ENCODE measurements at regions not wholly inside any gene's neighbourhood (a gene's known extent, or its start where the extent isn't known, plus 50 kb on each side); places are given as distances from the start of the nearest gene placed in this dataset.

DNA sequence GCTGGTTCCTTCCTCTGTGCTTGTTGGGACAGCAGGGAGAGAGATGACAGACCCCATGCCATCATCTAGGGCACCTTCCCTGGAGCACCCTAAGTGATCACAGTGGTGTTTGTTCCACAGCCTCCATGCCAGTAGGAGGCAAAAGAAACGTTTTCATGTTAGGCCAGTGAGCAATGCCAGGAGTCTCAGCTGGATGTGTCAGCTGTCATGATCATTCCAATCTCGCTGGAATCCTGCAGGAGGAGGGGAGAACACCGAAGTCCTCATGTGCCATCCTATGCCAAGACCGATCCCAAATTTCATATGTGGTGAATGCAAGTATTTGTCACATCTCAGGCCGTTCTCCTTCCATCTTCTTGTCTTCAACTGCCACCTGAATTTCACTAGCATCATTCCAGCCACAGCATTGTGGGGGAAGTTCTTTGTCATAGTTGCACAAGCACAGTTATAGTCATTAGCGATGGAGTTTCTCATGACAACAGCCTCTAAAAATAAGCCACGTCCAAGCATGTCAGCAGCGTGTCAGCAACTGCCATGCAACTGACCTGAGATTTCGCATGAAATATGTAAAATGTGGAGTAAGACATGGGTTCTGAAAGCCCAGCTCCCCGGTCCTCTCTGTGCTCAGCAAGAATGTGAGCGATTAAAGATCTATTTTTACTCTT is 97.2 kb upstream of the DNAH5 start:
- TF ChIP-seq, protein P1, sequence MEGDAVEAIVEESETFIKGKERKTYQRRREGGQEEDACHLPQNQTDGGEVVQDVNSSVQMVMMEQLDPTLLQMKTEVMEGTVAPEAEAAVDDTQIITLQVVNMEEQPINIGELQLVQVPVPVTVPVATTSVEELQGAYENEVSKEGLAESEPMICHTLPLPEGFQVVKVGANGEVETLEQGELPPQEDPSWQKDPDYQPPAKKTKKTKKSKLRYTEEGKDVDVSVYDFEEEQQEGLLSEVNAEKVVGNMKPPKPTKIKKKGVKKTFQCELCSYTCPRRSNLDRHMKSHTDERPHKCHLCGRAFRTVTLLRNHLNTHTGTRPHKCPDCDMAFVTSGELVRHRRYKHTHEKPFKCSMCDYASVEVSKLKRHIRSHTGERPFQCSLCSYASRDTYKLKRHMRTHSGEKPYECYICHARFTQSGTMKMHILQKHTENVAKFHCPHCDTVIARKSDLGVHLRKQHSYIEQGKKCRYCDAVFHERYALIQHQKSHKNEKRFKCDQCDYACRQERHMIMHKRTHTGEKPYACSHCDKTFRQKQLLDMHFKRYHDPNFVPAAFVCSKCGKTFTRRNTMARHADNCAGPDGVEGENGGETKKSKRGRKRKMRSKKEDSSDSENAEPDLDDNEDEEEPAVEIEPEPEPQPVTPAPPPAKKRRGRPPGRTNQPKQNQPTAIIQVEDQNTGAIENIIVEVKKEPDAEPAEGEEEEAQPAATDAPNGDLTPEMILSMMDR (IDR thresholded peaks at IDR 0.05) = no peak
- Histone ChIP-seq H3K27me3 (ENCODE audit: insufficient read depth in 3 of 3, low read length in 2 of 3) (no peaks in the 10 kb centered on the region), H3K9me3 (no peaks in the 10 kb centered on the region), H3K4me3 (no peak overlapping the region), H3K36me3 (ENCODE audit: insufficient read depth in 1 of 2, low read depth in 1 of 2) (no peaks in the 10 kb centered on the region), H3K27ac (peak overlapping the region; percentile 65), H3K4me1 (peaks cover 32% of the 10 kb centered on the region)
- WGBS, 3 donors = 32 to 41% (median 37%) methylated on average over 11 of the region's 11 CpGs
- intact Hi-C loops (cut with DNase I) = loop anchor here in 1 of 2 donors (5.0 kb wide), 1 partner anchor 101 kb away; the partner anchor contains the start of gene TRIO
- ATAC-seq (peak; percentile 84 to 94 (median 90)), DNase-seq (no peak)

DNA sequence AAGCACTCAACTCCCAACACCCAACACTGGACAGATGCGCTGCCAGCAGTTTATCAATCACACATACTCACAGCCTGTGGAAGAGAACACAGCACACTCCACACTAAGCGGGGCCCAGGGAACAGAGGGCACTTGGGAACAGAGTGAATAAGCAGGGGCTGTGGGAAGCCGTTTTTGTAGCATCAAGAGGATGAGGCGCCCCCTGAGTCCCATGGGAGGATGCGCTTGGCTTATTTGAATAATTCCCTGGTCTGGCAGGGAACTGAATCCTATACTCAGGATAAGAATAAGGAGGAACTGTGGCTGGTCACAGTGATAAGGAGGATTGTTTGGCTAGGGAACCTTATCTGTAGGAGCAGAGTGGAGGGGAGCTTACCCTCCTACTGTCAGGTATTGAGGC is 96.1 kb upstream of the DNAH5 start:
- DNase-seq = no peak
- Histone ChIP-seq H3K4me3 (no peak overlapping the region), H3K27ac (peak overlapping the region; percentile 65), H3K36me3 (ENCODE audit: insufficient read depth in 1 of 2, low read depth in 1 of 2) (no peaks in the 10 kb centered on the region), H3K4me1 (peaks cover 40% of the 10 kb centered on the region), H3K9me3 (no peaks in the 10 kb centered on the region), H3K27me3 (ENCODE audit: insufficient read depth in 3 of 3, low read length in 2 of 3) (no peaks in the 10 kb centered on the region)
- intact Hi-C loops (cut with DNase I) = loop anchor here in 1 of 2 donors (5.0 kb wide), 1 partner anchor 102 kb away; the partner anchor contains the start of gene TRIO
- ATAC-seq = no peak
- TF ChIP-seq, protein P1 (IDR thresholded peaks at IDR 0.05) = no peak
- 74 to 78% (median 74%) methylated on average over 5 of the region's 5 CpGs for WGBS, 3 donors

DNA sequence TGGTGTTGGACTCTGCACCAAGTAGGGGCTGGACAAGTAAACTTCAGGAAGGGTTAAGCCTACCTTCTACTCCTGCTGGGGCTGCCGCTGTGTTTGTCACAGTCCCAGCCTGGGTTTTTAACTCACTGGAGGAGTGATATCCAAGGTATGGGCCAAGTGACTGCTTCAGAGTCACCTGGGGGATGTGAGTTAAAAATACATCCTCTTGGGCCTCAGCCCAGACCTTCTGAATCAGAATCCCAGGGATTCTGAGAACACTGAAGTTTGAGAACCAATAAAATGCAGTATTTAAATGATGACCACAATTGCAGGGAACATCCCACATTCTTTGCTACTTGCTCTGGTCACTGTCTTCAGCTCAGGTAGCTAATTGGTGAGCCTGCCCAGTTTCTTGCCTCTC is 95.1 kb upstream of the DNAH5 start:
- Histone ChIP-seq H3K9me3 (no peaks in the 10 kb centered on the region), H3K4me3 (no peak overlapping the region), H3K4me1 (peaks cover 44% of the 10 kb centered on the region), H3K27me3 (ENCODE audit: insufficient read depth in 3 of 3, low read length in 2 of 3) (no peaks in the 10 kb centered on the region), H3K27ac (peak overlapping the region; percentile 51), H3K36me3 (ENCODE audit: insufficient read depth in 1 of 2, low read depth in 1 of 2) (no peaks in the 10 kb centered on the region)
- intact Hi-C loops (cut with DNase I) = no loop called here
- DNase-seq (no peak), ATAC-seq (peak in 1 of 4 donors; percentile 18)
- TF ChIP-seq, protein P1 (IDR thresholded peaks at IDR 0.05) = no peak
- 32 to 43% (median 42%) methylated on average over 1 of the region's 1 CpG for WGBS, 3 donors

DNA sequence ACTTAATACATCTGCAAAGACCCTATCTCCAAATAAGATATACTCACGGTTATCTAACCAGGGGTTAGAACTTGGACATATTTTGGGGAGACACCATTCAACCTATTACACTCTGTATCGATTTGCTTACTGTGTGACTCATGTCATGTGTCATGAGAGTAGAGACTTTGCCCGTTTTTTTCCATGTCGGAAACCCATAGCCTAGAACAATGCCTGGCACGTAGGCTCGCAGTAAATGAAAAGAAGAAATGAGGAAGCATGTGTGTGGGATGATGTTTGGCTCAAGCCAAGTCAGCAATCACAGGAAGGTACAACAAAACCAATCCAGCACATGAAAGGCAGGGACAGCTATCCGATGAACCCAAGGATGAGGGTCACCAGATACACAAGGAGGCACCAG is 94.6 kb upstream of the DNAH5 start:
- Histone ChIP-seq H3K27me3 (ENCODE audit: insufficient read depth in 3 of 3, low read length in 2 of 3) (no peaks in the 10 kb centered on the region), H3K36me3 (ENCODE audit: insufficient read depth in 1 of 2, low read depth in 1 of 2) (no peaks in the 10 kb centered on the region), H3K4me1 (peaks cover 44% of the 10 kb centered on the region), H3K9me3 (no peaks in the 10 kb centered on the region), H3K4me3 (no peak overlapping the region), H3K27ac (peak overlapping the region; percentile 51)
- TF ChIP-seq, protein P1 (IDR thresholded peaks at IDR 0.05) = no peak
- WGBS, 3 donors = 74 to 77% (median 74%) methylated on average over 7 of the region's 7 CpGs
- intact Hi-C loops (cut with DNase I) = no loop called here
- DNase-seq (no peak), ATAC-seq (no peak)
